ENCODE measurements at regions not wholly inside any gene's neighbourhood (a gene's known extent, or its start where the extent isn't known, plus 50 kb on each side); places are given as distances from the start of the nearest gene placed in this dataset.

GRCh38 chr2:57855212-57855611 is 191.4 kb upstream of the VRK2 start (continued):
- no peak for TF ChIP-seq JUN (IDR thresholded peaks at IDR 0.05; ENCODE audit: low read depth, low read length)
- no peak for TF ChIP-seq SIN3A (conservative IDR thresholded peaks at IDR 0.05 in 1 of 2, IDR thresholded peaks at IDR 0.05 in 1 of 2; ENCODE audit: low read depth in 1 of 2, low read length in 2 of 2)
- TF ChIP-seq SUZ12 (IDR thresholded peaks at IDR 0.05; ENCODE audit: low read length) = no peak
- no peak for TF ChIP-seq TBP (IDR thresholded peaks at IDR 0.05; ENCODE audit: low read depth, low read length)
- TF ChIP-seq KDM1A (IDR thresholded peaks at IDR 0.05; ENCODE audit: borderline replicate concordance, low read length) = no peak

Measured in H1 (cell line).